H9 (cell line): ENCODE measurements at regions not wholly inside any gene's neighbourhood (a gene's known extent, or its start where the extent isn't known, plus 50 kb on each side); places are given as distances from the start of the nearest gene placed in this dataset.

Source experiments
- DNase-seq: peaks from one replicate; pipeline ENCODE4 v3.0.0-alpha.2; 2017
- H2AFZ ChIP-seq: one replicate; pipeline ENCODE4 v1.6.1; 2013; ENCODE audit warnings: mild to moderate bottlenecking, low read length, control low read depth, moderate library complexity
- H2AK5ac ChIP-seq: 2 replicates; pipeline ENCODE4 v1.6.1; 2013; ENCODE audit warnings: low read length, control low read depth, mixed read lengths; ENCODE audit not compliant: insufficient read length
- H2BK120ac ChIP-seq: one replicate; pipeline ENCODE4 v1.6.1; 2013; ENCODE audit warnings: low read depth, mild to moderate bottlenecking, low read length, control low read depth, inconsistent platforms; ENCODE audit not compliant: poor library complexity, severe bottlenecking
- H2BK12ac ChIP-seq: 2 replicates; pipeline ENCODE4 v1.6.1; 2013; ENCODE audit warnings: low read length, control low read depth, mixed read lengths, low read depth; ENCODE audit not compliant: insufficient read length
- H2BK15ac ChIP-seq: 2 replicates; pipeline ENCODE4 v1.6.1; 2013; ENCODE audit warnings: low read depth, low read length, control low read depth
- H2BK20ac ChIP-seq: one replicate; pipeline ENCODE4 v1.6.1; 2013; ENCODE audit warnings: low read depth, mild to moderate bottlenecking, low read length, control low read depth, inconsistent platforms; ENCODE audit not compliant: poor library complexity, severe bottlenecking
- H2BK5ac ChIP-seq: 2 replicates; pipeline ENCODE4 v1.6.1; 2013; ENCODE audit warnings: low read length, control low read depth, mixed read lengths; ENCODE audit not compliant: insufficient read length
- H3K14ac ChIP-seq: 2 replicates; pipeline ENCODE4 v1.6.1; 2013; ENCODE audit warnings: low read length, control low read depth; ENCODE audit not compliant: insufficient read depth
- H3K18ac ChIP-seq: 2 replicates; pipeline ENCODE4 v1.6.1; 2013; ENCODE audit warnings: low read depth, mild to moderate bottlenecking, mixed read lengths, low read length, control low read depth; ENCODE audit not compliant: insufficient read length
- H3K23ac ChIP-seq: 2 replicates; pipeline ENCODE4 v1.6.1; 2013; ENCODE audit warnings: low read length, control low read depth, mixed read lengths, low read depth; ENCODE audit not compliant: insufficient read length
- H3K23me2 ChIP-seq: 2 replicates; pipeline ENCODE4 v1.6.1; 2013; ENCODE audit warnings: low read depth, mild to moderate bottlenecking, mixed read lengths, low read length, control low read depth; ENCODE audit not compliant: insufficient read length, poor library complexity, severe bottlenecking
- H3K27ac ChIP-seq: 2 replicates; pipeline ENCODE4 v1.5.1; 2013; ENCODE audit warnings: low read length, control low read depth, mixed read lengths, low read depth; ENCODE audit not compliant: insufficient read length
- H3K27me3 ChIP-seq: 2 replicates; pipeline ENCODE4 v1.6.1; 2013; ENCODE audit warnings: low read length, control low read depth, inconsistent platforms; ENCODE audit not compliant: insufficient read depth
- H3K4ac ChIP-seq: 2 replicates; pipeline ENCODE4 v1.6.1; 2013; ENCODE audit warnings: low read depth, mild to moderate bottlenecking, control low read depth, inconsistent platforms, low read length, moderate library complexity
- H3K4me1 ChIP-seq: 2 replicates; pipeline ENCODE4 v1.6.1; 2013; ENCODE audit warnings: low read length, control low read depth, inconsistent platforms; ENCODE audit not compliant: insufficient read depth
- H3K4me2 ChIP-seq: 2 replicates; pipeline ENCODE4 v1.6.1; 2013; ENCODE audit warnings: low read length, control low read depth, mixed read lengths; ENCODE audit not compliant: insufficient read length, insufficient read depth
- H3K56ac ChIP-seq: 2 replicates; pipeline ENCODE4 v1.6.1; 2013; ENCODE audit warnings: low read depth, mild to moderate bottlenecking, mixed read lengths, low read length, control low read depth; ENCODE audit not compliant: insufficient read length
- H3K79me1 ChIP-seq: 2 replicates; pipeline ENCODE4 v1.6.1; 2013; ENCODE audit warnings: low read depth, mild to moderate bottlenecking, moderate library complexity, low read length, control low read depth, inconsistent platforms; ENCODE audit not compliant: insufficient read depth, poor library complexity, severe bottlenecking
- H3K79me2 ChIP-seq: 2 replicates; pipeline ENCODE4 v1.6.1; 2013; ENCODE audit warnings: low read length, control low read depth, inconsistent platforms; ENCODE audit not compliant: insufficient read depth
- H3K9ac ChIP-seq: 2 replicates; pipeline ENCODE4 v1.6.1; 2013; ENCODE audit warnings: low read length, control low read depth, mixed read lengths; ENCODE audit not compliant: insufficient read length; ENCODE audit errors: extremely low read depth
- H3K9me3 ChIP-seq: one replicate; pipeline ENCODE4 v1.6.1; 2013; ENCODE audit warnings: low read depth, low read length, inconsistent platforms; ENCODE audit not compliant: control insufficient read depth
- H3T11ph ChIP-seq: one replicate; pipeline ENCODE4 v1.6.1; 2013; ENCODE audit warnings: mild to moderate bottlenecking, low read length, control low read depth, inconsistent platforms
- H4K20me1 ChIP-seq: one replicate; pipeline ENCODE4 v1.6.1; 2013; ENCODE audit not compliant: control insufficient read depth, insufficient read length, insufficient read depth
- H4K5ac ChIP-seq: 2 replicates; pipeline ENCODE4 v1.6.1; 2013; ENCODE audit warnings: low read depth, mild to moderate bottlenecking, mixed read lengths, low read length, control low read depth; ENCODE audit not compliant: insufficient read length
- H4K8ac ChIP-seq: replicated peaks from 2 replicates; pipeline ENCODE4 v1.6.1; 2013; ENCODE audit warnings: low read length, control low read depth, mixed read lengths, low read depth; ENCODE audit not compliant: insufficient read length
- H4K91ac ChIP-seq: 2 replicates; pipeline ENCODE4 v1.6.1; 2013; ENCODE audit warnings: low read depth, mild to moderate bottlenecking, moderate library complexity, mixed read lengths, low read length, control low read depth; ENCODE audit not compliant: insufficient read length
- H3K27ac Mint-ChIP-seq, 3 experiments: 2 replicates in 2 of 3; 3 replicates in 1 of 3; pipeline ENCODE4 v1.8.0; 2020 to 2021; ENCODE audit warnings: mixed read lengths in 3 of 3, mild to moderate bottlenecking in 1 of 3, moderate library complexity in 1 of 3
- H3K27me3 Mint-ChIP-seq: 2 replicates; pipeline ENCODE4 v1.8.0; 2021; ENCODE audit warnings: low read depth, mild to moderate bottlenecking, moderate library complexity, mixed read lengths
- H3K36me3 Mint-ChIP-seq, 3 experiments: 2 replicates in 2 of 3; 3 replicates in 1 of 3; pipeline ENCODE4 v1.8.0; 2020 to 2021; ENCODE audit warnings: low read depth in 3 of 3, mixed read lengths in 3 of 3; ENCODE audit not compliant: insufficient read depth in 1 of 3
- H3K4me1 Mint-ChIP-seq, 2 experiments: 2 replicates each; pipeline ENCODE4 v1.8.0; 2020; ENCODE audit warnings: mixed read lengths in 2 of 2
- H3K4me3 Mint-ChIP-seq, 2 experiments: 2 replicates in 1 of 2; 3 replicates in 1 of 2; pipeline ENCODE4 v1.8.0; 2020 to 2021; ENCODE audit warnings: mild to moderate bottlenecking in 2 of 2, mixed read lengths in 2 of 2, moderate library complexity in 1 of 2
- H3K9me3 Mint-ChIP-seq, 2 experiments: 2 replicates in 1 of 2; 3 replicates in 1 of 2; pipeline ENCODE4 v1.8.0; 2020; ENCODE audit warnings: mild to moderate bottlenecking in 2 of 2, mixed read lengths in 2 of 2, moderate library complexity in 1 of 2
- CTCF ChIP-seq: fragments of 200-600 bp; sonication (generic); conservative IDR thresholded peaks from 3 replicates; pipeline ENCODE4 v1.8.0; 2021; ENCODE audit warnings: antibody characterized with exemption, mild to moderate bottlenecking
- WGBS: extraction: QIAGEN DNeasy Blood & Tissue Kit; methylation state at CpG from one replicate; pipeline ENCODE4 v1.1.7; 2013; ENCODE audit warnings: missing lambda C conversion rate, low lambda C conversion rate, mixed read lengths; ENCODE audit not compliant: insufficient read length; ENCODE audit errors: extremely low coverage; 5-methylcytosine and 5-hydroxymethylcytosine counted together

DNA sequence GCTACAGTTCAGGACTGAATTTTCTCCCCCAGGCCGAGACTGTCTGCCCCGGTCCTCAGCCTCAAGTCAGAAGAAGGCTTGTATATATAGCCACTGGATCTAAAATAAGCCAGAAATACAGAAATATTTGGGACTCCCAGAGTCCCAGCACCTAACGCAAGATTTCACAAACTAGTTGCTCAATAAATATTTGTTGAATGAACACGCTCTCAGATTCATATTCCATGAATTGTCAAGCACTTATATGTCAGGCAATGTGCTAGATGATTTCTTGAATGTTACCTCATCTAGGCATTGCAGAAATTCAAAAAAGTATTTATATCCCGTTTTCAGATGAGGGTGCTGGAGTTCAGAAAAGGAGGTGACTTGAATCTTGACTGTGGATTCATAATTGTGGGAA is 163.7 kb upstream of the KLHL29 start:
- H3K9ac ChIP-seq, result no peak overlapping the region
- no peak overlapping the region for H3K4ac ChIP-seq
- H3K27ac Mint-ChIP-seq, result no peak overlapping the region
- no peak overlapping the region for H2AFZ ChIP-seq
- H3K18ac ChIP-seq, result no peak overlapping the region
- no peaks in the 10 kb centered on the region for H3K79me1 ChIP-seq
- H3K27me3 ChIP-seq, result no peaks in the 10 kb centered on the region
- no CpG with 5 or more reads among the region's 5 CpGs for WGBS
- TF ChIP-seq CTCF, result no peak
- H2BK15ac ChIP-seq, result no peak overlapping the region
- no peaks in the 10 kb centered on the region for H4K20me1 ChIP-seq
- H3K4me1 Mint-ChIP-seq, result peaks cover 4 to 5% of the 10 kb centered on the region in 2 experiments; a peak in 3 of 4 replicates
- H3K27ac ChIP-seq, result no peak overlapping the region
- no peaks in the 10 kb centered on the region for H3K9me3 ChIP-seq
- H3K4me3 Mint-ChIP-seq, result no peak overlapping the region
- no peak overlapping the region for H4K91ac ChIP-seq
- H3K9me3 Mint-ChIP-seq, result no peaks in the 10 kb centered on the region
- H3K4me1 ChIP-seq, result no peaks in the 10 kb centered on the region
- no peak overlapping the region for H4K8ac ChIP-seq
- H3T11ph ChIP-seq, result no peak overlapping the region
- no peak overlapping the region for H4K5ac ChIP-seq
- H2BK12ac ChIP-seq, result no peak overlapping the region
- H2AK5ac ChIP-seq, result no peak overlapping the region
- no peak overlapping the region for H3K56ac ChIP-seq
- no peak overlapping the region for H3K4me2 ChIP-seq
- H3K23ac ChIP-seq, result no peak overlapping the region
- H3K23me2 ChIP-seq, result no peaks in the 10 kb centered on the region
- H2BK5ac ChIP-seq, result no peak overlapping the region
- no peak overlapping the region for H3K14ac ChIP-seq
- no peaks in the 10 kb centered on the region; a peak in 1 of 7 replicates for H3K36me3 Mint-ChIP-seq
- DNase-seq, result no peak
- no peaks in the 10 kb centered on the region; the same call in 1 of the 2 replicates for H3K79me2 ChIP-seq
- no peak overlapping the region for H2BK20ac ChIP-seq
- no peaks in the 10 kb centered on the region; the same call in 1 of the 2 replicates for H3K27me3 Mint-ChIP-seq
- H2BK120ac ChIP-seq, result no peak overlapping the region
